IPS-NIHi11 (cell line): ENCODE measurements at regions not wholly inside any gene's neighbourhood (a gene's known extent, or its start where the extent isn't known, plus 50 kb on each side); places are given as distances from the start of the nearest gene placed in this dataset.
A peak's percentile ranks its signal among the peaks of the same experiment; 100 is the strongest.

Experiments used
- DNase-seq: peaks from one replicate; pipeline ENCODE4 v3.0.0; 2012; ENCODE audit warnings: mixed read lengths, low spot score

- no peak for DNase-seq
These were observed 424.1 kb downstream of the TTLL7 start for GRCh38 chr1:83574791-83575190.

GRCh38 chr1:83573776-83574175 is 425.2 kb downstream of the TTLL7 start:
- no peak for DNase-seq

- DNase-seq = no peak
These were observed 427.4 kb downstream of the TTLL7 start for GRCh38 chr1:83571536-83571935.

- no peak for DNase-seq
These were observed 437.6 kb downstream of the TTLL7 start for GRCh38 chr1:83561346-83561745.

GRCh38 chr1:83559129-83559840 is 439.6 kb downstream of the TTLL7 start:
- DNase-seq = no peak

- no peak for DNase-seq
These were observed 443.1 kb downstream of the TTLL7 start for GRCh38 chr1:83555871-83556270.

GRCh38 chr1:83554174-83554573 is 444.8 kb downstream of the TTLL7 start:
- peak; percentile 17 for DNase-seq

GRCh38 chr1:83552820-83553219 is 446.1 kb downstream of the TTLL7 start:
- DNase-seq = no peak

GRCh38 chr1:83548311-83548710 is 450.6 kb downstream of the TTLL7 start:
- no peak for DNase-seq

- no peak for DNase-seq
These were observed 451.0 kb downstream of the TTLL7 start for GRCh38 chr1:83547901-83548300.

- DNase-seq = no peak
These were observed 452.1 kb downstream of the TTLL7 start for GRCh38 chr1:83546874-83547273.

- DNase-seq = peak; percentile 38
These were observed 453.7 kb downstream of the TTLL7 start for GRCh38 chr1:83545066-83545862.

- no peak for DNase-seq
These were observed 455.5 kb downstream of the TTLL7 start for GRCh38 chr1:83543222-83543973.

- DNase-seq = no peak
These were observed 467.2 kb downstream of the TTLL7 start for GRCh38 chr1:83531521-83532309.

GRCh38 chr1:83530506-83530905 is 468.4 kb downstream of the TTLL7 start:
- no peak for DNase-seq

- DNase-seq = no peak
These were observed 470.9 kb downstream of the TTLL7 start for GRCh38 chr1:83527987-83528386.

- no peak for DNase-seq
These were observed 478.1 kb downstream of the TTLL7 start for GRCh38 chr1:83520797-83521196.

GRCh38 chr1:83516369-83516768 is 482.6 kb downstream of the TTLL7 start:
- DNase-seq = no peak

GRCh38 chr1:83515578-83516154 is 483.3 kb downstream of the TTLL7 start:
- DNase-seq = no peak

- no peak for DNase-seq
These were observed 486.3 kb downstream of the TTLL7 start for GRCh38 chr1:83512373-83513193.
